MCF 10A (cell line): ENCODE measurements at regions not wholly inside any gene's neighbourhood (a gene's known extent, or its start where the extent isn't known, plus 50 kb on each side); places are given as distances from the start of the nearest gene placed in this dataset.
A peak's percentile ranks its signal among the peaks of the same experiment; 100 is the strongest.

ENCODE experiments used
- BruUV-seq: library from RNA; stranded (reverse); fragments of 400-500 nt; replicated peaks from 2 replicates; lab custom pipeline; 2021; lab: Mats Ljungman, UMichigan
- CTCF ChIA-PET: fragments of 300-600 bp; sonication (Branson Sonifier 250); formaldehyde crosslinking; extraction: SDS; loops from one replicate; lab custom pipeline; 2021; ENCODE audit warnings: antibody characterized with exemption, inconsistent platforms; lab: Yijun Ruan, JAX
- POLR2A ChIA-PET: fragments of 300-600, 350-650 bp; sonication (Branson Sonifier 250); formaldehyde crosslinking; extraction: SDS; loops from one replicate; lab custom pipeline; 2020; ENCODE audit warnings: antibody characterized with exemption, inconsistent platforms; lab: Yijun Ruan, JAX
- DNase-seq: peaks from one replicate; pipeline ENCODE4 v3.0.0-alpha.2; 2018; ENCODE audit not compliant: unreplicated experiment
- H3K27ac Mint-ChIP-seq: one replicate; pipeline ENCODE4 v1.8.0; 2022; ENCODE audit warnings: mild to moderate bottlenecking, low read depth, mixed read lengths; ENCODE audit not compliant: unreplicated experiment
- H3K27me3 Mint-ChIP-seq: one replicate; pipeline ENCODE4 v1.8.0; 2022; ENCODE audit warnings: mixed read lengths; ENCODE audit not compliant: insufficient read depth, unreplicated experiment
- H3K36me3 Mint-ChIP-seq: one replicate; pipeline ENCODE4 v1.8.0; 2022; ENCODE audit warnings: mild to moderate bottlenecking, moderate library complexity, mixed read lengths; ENCODE audit not compliant: insufficient read depth, unreplicated experiment
- H3K4me1 Mint-ChIP-seq: one replicate; pipeline ENCODE4 v1.8.0; 2022; ENCODE audit warnings: mixed read lengths; ENCODE audit not compliant: insufficient read depth, unreplicated experiment
- H3K4me3 Mint-ChIP-seq: one replicate; pipeline ENCODE4 v1.8.0; 2022; ENCODE audit warnings: mild to moderate bottlenecking, moderate library complexity, mixed read lengths; ENCODE audit not compliant: unreplicated experiment
- H3K9me3 Mint-ChIP-seq: one replicate; pipeline ENCODE4 v1.8.0; 2022; ENCODE audit warnings: mixed read lengths; ENCODE audit not compliant: unreplicated experiment
- CTCF ChIP-seq: fragments of 200-600 bp; IDR thresholded peaks from one replicate; pipeline ENCODE4 v1.8.0; 2022; ENCODE audit warnings: antibody characterized with exemption, mild to moderate bottlenecking; ENCODE audit not compliant: unreplicated experiment
- intact Hi-C: fragments of 100-400 bp; cut with micrococcal nuclease; formaldehyde crosslinking; loops from 2 replicates; pipeline ENCODE4 v1.14.1; 2022

GRCh38 chr10:131787961-131788360 lies 112.8 kb upstream of the PPP2R2D start:
- H3K27ac Mint-ChIP-seq, result no peak overlapping the region
- DNase-seq, result no peak
- TF ChIP-seq CTCF, result no peak
- ChIA-PET CTCF (interaction anchor here (0.6 to 4.4 kb wide), 15 partner anchors 9 to 1610 kb away, joined by 3 to 13 read pairs (median 4); no protein-coding TSS in a partner anchor), POLR2A (no interaction called here)
- peaks cover 14% of the 10 kb centered on the region for H3K9me3 Mint-ChIP-seq
- H3K4me3 Mint-ChIP-seq, result no peak overlapping the region
- H3K4me1 Mint-ChIP-seq, result no peaks in the 10 kb centered on the region
- H3K36me3 Mint-ChIP-seq, result no peaks in the 10 kb centered on the region
- BruUV-seq, result no TSS peak
- H3K27me3 Mint-ChIP-seq, result no peaks in the 10 kb centered on the region
- intact Hi-C loops, result loop anchor here (1.0 to 2.0 kb wide), 2 partner anchors 1102 to 1597 kb away; no protein-coding TSS in a partner anchor

- TF ChIP-seq CTCF, result no peak
- no peak overlapping the region for H3K4me3 Mint-ChIP-seq
- peaks cover 9% of the 10 kb centered on the region for H3K9me3 Mint-ChIP-seq
- BruUV-seq, result no TSS peak
- intact Hi-C loops, result no loop called here
- H3K27me3 Mint-ChIP-seq, result no peaks in the 10 kb centered on the region
- CTCF ChIA-PET, result interaction anchor here (1.2 to 4.4 kb wide), 8 partner anchors 9 to 1535 kb away, joined by 3 to 13 read pairs (median 4); no protein-coding TSS in a partner anchor
- H3K4me1 Mint-ChIP-seq, result no peaks in the 10 kb centered on the region
- POLR2A ChIA-PET, result no interaction called here
- H3K36me3 Mint-ChIP-seq, result no peaks in the 10 kb centered on the region
- H3K27ac Mint-ChIP-seq, result no peak overlapping the region
- no peak for DNase-seq
Measured at GRCh38 chr10:131788386-131788785, 112.4 kb upstream of the PPP2R2D start.

GRCh38 chr10:131789516-131789915 lies 111.3 kb upstream of the PPP2R2D start:
- POLR2A ChIA-PET, result no interaction called here
- CTCF ChIA-PET, result interaction anchor here (4.4 kb wide), 1 partner anchor 1536 kb away, joined by 13 read pairs; no protein-coding TSS in a partner anchor

GRCh38 chr10:131790021-131790420 lies 110.8 kb upstream of the PPP2R2D start:
- CTCF ChIA-PET, result no interaction called here
- TF ChIP-seq CTCF, result no peak
- DNase-seq, result peak; percentile 3
- intact Hi-C loops, result no loop called here
- H3K27me3 Mint-ChIP-seq, result no peaks in the 10 kb centered on the region
- no peak overlapping the region for H3K4me3 Mint-ChIP-seq
- no peaks in the 10 kb centered on the region for H3K4me1 Mint-ChIP-seq
- POLR2A ChIA-PET, result no interaction called here
- H3K9me3 Mint-ChIP-seq, result peaks cover 3% of the 10 kb centered on the region
- H3K27ac Mint-ChIP-seq, result no peak overlapping the region
- BruUV-seq, result no TSS peak
- no peaks in the 10 kb centered on the region for H3K36me3 Mint-ChIP-seq

More at GRCh38 chr10:131789516-131789915, 111.3 kb upstream of the PPP2R2D start:
- intact Hi-C loops, result no loop called here
- H3K9me3 Mint-ChIP-seq, result peaks cover 8% of the 10 kb centered on the region
- no peaks in the 10 kb centered on the region for H3K27me3 Mint-ChIP-seq
- H3K27ac Mint-ChIP-seq, result no peak overlapping the region
- no TSS peak for BruUV-seq
- TF ChIP-seq CTCF, result no peak
- no peak overlapping the region for H3K4me3 Mint-ChIP-seq
- DNase-seq, result no peak
- no peaks in the 10 kb centered on the region for H3K4me1 Mint-ChIP-seq
- H3K36me3 Mint-ChIP-seq, result no peaks in the 10 kb centered on the region
